Neural cell (in vitro differentiated cells): ENCODE measurements at regions not wholly inside any gene's neighbourhood (a gene's known extent, or its start where the extent isn't known, plus 50 kb on each side); places are given as distances from the start of the nearest gene placed in this dataset.

Experiments used
- H2AFZ ChIP-seq: fragments of 200-600, 300-800 bp; sonication (generic), shearing (Covaris generic); 2 replicates; pipeline ENCODE4 v1.6.0; 2014; ENCODE audit warnings: low read depth, mild to moderate bottlenecking, antibody characterized with exemption, low read length, moderate library complexity
- H3F3A ChIP-seq: fragments of 200-600 bp; shearing (Covaris generic); 2 replicates; pipeline ENCODE4 v1.6.1; 2016; ENCODE audit warnings: mild to moderate bottlenecking, moderate library complexity, mixed read lengths, antibody characterized with exemption, low read length; ENCODE audit not compliant: insufficient read depth, poor library complexity, severe bottlenecking
- H3K27ac ChIP-seq: fragments of 200-600, 300-800 bp; sonication (generic), shearing (Covaris generic); 2 replicates; pipeline ENCODE4 v1.5.1; 2014; ENCODE audit warnings: mild to moderate bottlenecking, low read length, moderate library complexity
- H3K27me3 ChIP-seq: fragments of 300-800, 200-600 bp; sonication (generic), shearing (Covaris generic); 2 replicates; pipeline ENCODE4 v1.6.0; 2014; ENCODE audit warnings: mild to moderate bottlenecking, low read depth, low read length, moderate library complexity; ENCODE audit not compliant: insufficient read depth
- H3K36me3 ChIP-seq: fragments of 300-800, 200-600 bp; sonication (generic), shearing (Covaris generic); 2 replicates; pipeline ENCODE4 v1.5.1; 2014; ENCODE audit warnings: mild to moderate bottlenecking, antibody characterized with exemption, low read length, moderate library complexity; ENCODE audit not compliant: insufficient read depth
- H3K4me2 ChIP-seq: fragments of 300-800, 200-600 bp; sonication (generic), shearing (Covaris generic); 2 replicates; pipeline ENCODE4 v1.6.0; 2014; ENCODE audit warnings: mild to moderate bottlenecking, low read length
- H3K4me3 ChIP-seq: fragments of 300-800, 200-600 bp; sonication (generic), shearing (Covaris generic); 2 replicates; pipeline ENCODE4 v1.5.1; 2014; ENCODE audit warnings: mild to moderate bottlenecking, low read length, moderate library complexity
- H3K79me2 ChIP-seq: fragments of 200-600 bp; shearing (Covaris generic); replicated peaks from 2 replicates; pipeline ENCODE4 v1.6.0; 2014; ENCODE audit warnings: mild to moderate bottlenecking, low read length, moderate library complexity; ENCODE audit not compliant: insufficient read depth
- H3K9ac ChIP-seq: fragments of 300-800, 200-600 bp; sonication (generic), shearing (Covaris generic); 2 replicates; pipeline ENCODE4 v1.6.1; 2016; ENCODE audit warnings: mild to moderate bottlenecking, low read length, mixed read lengths
- H3K9me2 ChIP-seq: fragments of 200-600 bp; shearing (Covaris generic); 2 replicates; pipeline ENCODE4 v1.6.1; 2016; ENCODE audit warnings: mild to moderate bottlenecking, low read length, mixed read lengths; ENCODE audit not compliant: insufficient read depth
- H3K9me3 ChIP-seq: fragments of 200-600, 300-800 bp; sonication (generic), shearing (Covaris generic); 2 replicates; pipeline ENCODE4 v1.6.1; 2016; ENCODE audit warnings: mild to moderate bottlenecking, mixed run types, low read length, moderate library complexity, mixed read lengths
- H4K20me1 ChIP-seq: fragments of 200-600 bp; shearing (Covaris generic); 2 replicates; pipeline ENCODE4 v1.6.1; 2016; ENCODE audit warnings: mild to moderate bottlenecking, mixed run types; ENCODE audit not compliant: insufficient read depth
- CTCF ChIP-seq: fragments of 450-650 bp; IDR thresholded peaks from 2 replicates; pipeline ENCODE4 v1.5.1; 2014; ENCODE audit warnings: antibody characterized with exemption, mild to moderate bottlenecking, moderate library complexity; ENCODE audit not compliant: poor library complexity, severe bottlenecking
- EP300 ChIP-seq: fragments of 450-650 bp; conservative IDR thresholded peaks from 2 replicates; pipeline ENCODE4 v1.6.1; 2014; ENCODE audit warnings: antibody characterized with exemption, mild to moderate bottlenecking, moderate library complexity; ENCODE audit not compliant: poor library complexity, severe bottlenecking
- EZH2 ChIP-seq: fragments of 200-600, 300-800 bp; shearing (Covaris generic), sonication (generic); IDR thresholded peaks from 2 replicates; pipeline ENCODE4 v1.6.1; 2014; ENCODE audit warnings: antibody characterized with exemption, low read length, borderline replicate concordance, mild to moderate bottlenecking; ENCODE audit not compliant: insufficient read depth, poor library complexity, severe bottlenecking
- MXI1 ChIP-seq: fragments of 450-650 bp; conservative IDR thresholded peaks from 2 replicates; pipeline ENCODE4 v1.6.1; 2014; ENCODE audit warnings: antibody characterized with exemption, mild to moderate bottlenecking; ENCODE audit not compliant: poor library complexity, severe bottlenecking
- POLR2AphosphoS5 ChIP-seq: IDR thresholded peaks from 2 replicates; pipeline ENCODE4 v1.6.1; 2012
- RAD21 ChIP-seq: fragments of 450-650 bp; conservative IDR thresholded peaks from 2 replicates; pipeline ENCODE4 v1.6.1; 2014; ENCODE audit warnings: antibody characterized with exemption, mild to moderate bottlenecking, moderate library complexity
- SMC3 ChIP-seq: fragments of 450-650 bp; conservative IDR thresholded peaks from 2 replicates; pipeline ENCODE4 v1.6.1; 2014; ENCODE audit warnings: antibody characterized with exemption, mild to moderate bottlenecking, moderate library complexity; ENCODE audit not compliant: poor library complexity
- TAF1 ChIP-seq: IDR thresholded peaks from 2 replicates; pipeline ENCODE4 v1.6.1; 2012; ENCODE audit warnings: low read depth
- TF ChIP-seq, protein P1 (sequence below): IDR thresholded peaks from 2 replicates; pipeline ENCODE4 v1.6.1; 2012; ENCODE audit warnings: borderline replicate concordance

DNA sequence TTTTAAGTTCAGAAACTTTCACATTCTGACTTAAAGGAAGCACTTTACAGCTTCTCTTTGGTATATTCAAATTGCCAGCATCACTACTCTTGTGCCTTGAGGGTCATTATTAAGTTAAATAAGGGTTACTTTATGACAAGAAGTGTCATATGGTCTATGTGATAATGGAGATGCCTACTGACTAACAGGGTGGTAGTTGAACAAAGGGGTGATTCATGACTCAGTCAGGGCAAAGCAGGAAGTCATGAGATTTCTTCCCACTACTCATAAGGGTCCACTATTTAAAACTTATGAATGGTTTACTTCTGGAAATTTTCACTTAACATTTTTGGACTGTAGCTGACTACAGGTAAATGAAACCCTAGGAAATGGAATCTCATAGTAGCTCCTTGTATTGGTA lies 938.3 kb upstream of the PTPRD start:
- Histone ChIP-seq H3K4me3 (no peak overlapping the region), H3K9me3 (no peaks in the 10 kb centered on the region), H3K9ac (no peak overlapping the region), H3K27ac (no peak overlapping the region), H3K4me2 (no peak overlapping the region), H3K79me2 (no peaks in the 10 kb centered on the region), H3K27me3 (no peaks in the 10 kb centered on the region), H3K36me3 (no peaks in the 10 kb centered on the region), H4K20me1 (no peaks in the 10 kb centered on the region), H3F3A (no peaks in the 10 kb centered on the region), H2AFZ (no peak overlapping the region), H3K9me2 (no peaks in the 10 kb centered on the region)
- no peak for TF ChIP-seq EP300
- no peak for TF ChIP-seq EZH2
- no peak for TF ChIP-seq CTCF
- TF ChIP-seq, protein P1, sequence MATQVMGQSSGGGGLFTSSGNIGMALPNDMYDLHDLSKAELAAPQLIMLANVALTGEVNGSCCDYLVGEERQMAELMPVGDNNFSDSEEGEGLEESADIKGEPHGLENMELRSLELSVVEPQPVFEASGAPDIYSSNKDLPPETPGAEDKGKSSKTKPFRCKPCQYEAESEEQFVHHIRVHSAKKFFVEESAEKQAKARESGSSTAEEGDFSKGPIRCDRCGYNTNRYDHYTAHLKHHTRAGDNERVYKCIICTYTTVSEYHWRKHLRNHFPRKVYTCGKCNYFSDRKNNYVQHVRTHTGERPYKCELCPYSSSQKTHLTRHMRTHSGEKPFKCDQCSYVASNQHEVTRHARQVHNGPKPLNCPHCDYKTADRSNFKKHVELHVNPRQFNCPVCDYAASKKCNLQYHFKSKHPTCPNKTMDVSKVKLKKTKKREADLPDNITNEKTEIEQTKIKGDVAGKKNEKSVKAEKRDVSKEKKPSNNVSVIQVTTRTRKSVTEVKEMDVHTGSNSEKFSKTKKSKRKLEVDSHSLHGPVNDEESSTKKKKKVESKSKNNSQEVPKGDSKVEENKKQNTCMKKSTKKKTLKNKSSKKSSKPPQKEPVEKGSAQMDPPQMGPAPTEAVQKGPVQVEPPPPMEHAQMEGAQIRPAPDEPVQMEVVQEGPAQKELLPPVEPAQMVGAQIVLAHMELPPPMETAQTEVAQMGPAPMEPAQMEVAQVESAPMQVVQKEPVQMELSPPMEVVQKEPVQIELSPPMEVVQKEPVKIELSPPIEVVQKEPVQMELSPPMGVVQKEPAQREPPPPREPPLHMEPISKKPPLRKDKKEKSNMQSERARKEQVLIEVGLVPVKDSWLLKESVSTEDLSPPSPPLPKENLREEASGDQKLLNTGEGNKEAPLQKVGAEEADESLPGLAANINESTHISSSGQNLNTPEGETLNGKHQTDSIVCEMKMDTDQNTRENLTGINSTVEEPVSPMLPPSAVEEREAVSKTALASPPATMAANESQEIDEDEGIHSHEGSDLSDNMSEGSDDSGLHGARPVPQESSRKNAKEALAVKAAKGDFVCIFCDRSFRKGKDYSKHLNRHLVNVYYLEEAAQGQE = no peak
- TF ChIP-seq SMC3 = no peak
- no peak for TF ChIP-seq TAF1
- TF ChIP-seq POLR2AphosphoS5 = no peak
- TF ChIP-seq MXI1 = no peak
- no peak for TF ChIP-seq RAD21

DNA sequence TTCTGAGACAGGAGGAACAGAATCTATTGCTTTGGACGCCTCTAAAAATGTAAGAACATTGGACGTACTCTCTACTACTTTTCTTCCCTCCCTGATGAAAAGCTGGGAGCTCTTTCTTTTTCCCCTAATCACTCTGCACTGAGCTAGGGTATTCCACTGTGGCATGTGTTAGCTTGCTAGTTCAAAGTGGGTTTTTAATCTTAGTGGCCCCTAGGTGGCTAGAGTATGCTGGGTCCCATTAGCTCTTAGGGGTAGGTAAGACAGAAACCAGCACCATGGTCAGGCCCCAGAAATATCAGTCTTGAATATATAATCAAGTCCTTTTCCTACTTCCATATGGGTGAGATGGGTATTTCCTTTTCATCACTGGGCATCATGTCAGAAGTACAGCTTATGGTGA lies 945.2 kb upstream of the PTPRD start:
- H3K9ac ChIP-seq = no peak overlapping the region
- no peak overlapping the region for H2AFZ ChIP-seq
- no peaks in the 10 kb centered on the region for H3K79me2 ChIP-seq
- H3K9me2 ChIP-seq = no peaks in the 10 kb centered on the region
- no peaks in the 10 kb centered on the region for H3K9me3 ChIP-seq
- H3K27ac ChIP-seq = no peak overlapping the region
- no peaks in the 10 kb centered on the region for H3K36me3 ChIP-seq
- no peak overlapping the region for H3K4me2 ChIP-seq
- no peaks in the 10 kb centered on the region for H3F3A ChIP-seq
- no peak overlapping the region for H3K4me3 ChIP-seq
- no peaks in the 10 kb centered on the region for H3K27me3 ChIP-seq
- no peaks in the 10 kb centered on the region for H4K20me1 ChIP-seq
- TF ChIP-seq TAF1 (no peak), EZH2 (no peak), RAD21 (no peak), MXI1 (no peak), CTCF (no peak), EP300 (no peak), POLR2AphosphoS5 (no peak), SMC3 (no peak)
- TF ChIP-seq, protein P1 = no peak
